Activated naive CD4-positive, alpha-beta T cell treated with anti-CD3 and anti-CD28 coated beads, Interleukin-2, amount 10 ng/mL, durations not matched to agents 7 days and 5 days (primary cell): ENCODE measurements at regions not wholly inside any gene's neighbourhood (a gene's known extent, or its start where the extent isn't known, plus 50 kb on each side); places are given as distances from the start of the nearest gene placed in this dataset.
"Not testable (repeated sequence)": the region's sequence is repeated elsewhere in the genome, so short reads cannot be mapped to it uniquely, and the experiment has no call there.

Experiments used
- CTCF ChIA-PET: fragments of 350-600 bp; sonication (Branson Sonifier 250); formaldehyde crosslinking; loops from one replicate; lab custom pipeline; 2021; ENCODE audit warnings: antibody characterized with exemption; lab: Charles Lee
- DNase-seq: peaks from one replicate; pipeline ENCODE4 v3.0.0-alpha.2; 2020
- H3K27ac Mint-ChIP-seq: one replicate; pipeline ENCODE4 v1.8.0; 2021; ENCODE audit warnings: mild to moderate bottlenecking, moderate library complexity, mixed read lengths
- H3K27me3 Mint-ChIP-seq: one replicate; pipeline ENCODE4 v1.8.0; 2021; ENCODE audit warnings: mild to moderate bottlenecking, mixed read lengths
- H3K36me3 Mint-ChIP-seq: one replicate; pipeline ENCODE4 v1.8.0; 2021; ENCODE audit warnings: mixed read lengths
- H3K4me1 Mint-ChIP-seq: one replicate; pipeline ENCODE4 v1.8.0; 2021; ENCODE audit warnings: mixed read lengths
- H3K4me3 Mint-ChIP-seq: one replicate; pipeline ENCODE4 v1.8.0; 2021; ENCODE audit warnings: mild to moderate bottlenecking, moderate library complexity, mixed read lengths
- H3K9me3 Mint-ChIP-seq: one replicate; pipeline ENCODE4 v1.8.0; 2021; ENCODE audit warnings: mixed read lengths

- H3K9me3 Mint-ChIP-seq, result no peaks in the 10 kb centered on the region
- no peaks in the 10 kb centered on the region for H3K4me1 Mint-ChIP-seq
- DNase-seq, result no peak
- no peak overlapping the region for H3K4me3 Mint-ChIP-seq
- H3K36me3 Mint-ChIP-seq, result no peaks in the 10 kb centered on the region
- CTCF ChIA-PET, result no interaction called here
- H3K27me3 Mint-ChIP-seq, result no peaks in the 10 kb centered on the region
- H3K27ac Mint-ChIP-seq, result no peak overlapping the region
These were observed 319.6 kb upstream of the DCN start for GRCh38 chr12:91502208-91502607.

GRCh38 chr12:91496337-91496736 lies 313.7 kb upstream of the DCN start:
- no peaks in the 10 kb centered on the region for H3K9me3 Mint-ChIP-seq
- DNase-seq, result no peak
- no peaks in the 10 kb centered on the region for H3K4me1 Mint-ChIP-seq
- CTCF ChIA-PET, result no interaction called here
- H3K27me3 Mint-ChIP-seq, result no peaks in the 10 kb centered on the region
- H3K27ac Mint-ChIP-seq, result no peak overlapping the region
- no peaks in the 10 kb centered on the region for H3K36me3 Mint-ChIP-seq
- no peak overlapping the region for H3K4me3 Mint-ChIP-seq

- no peaks in the 10 kb centered on the region for H3K27me3 Mint-ChIP-seq
- no peaks in the 10 kb centered on the region for H3K36me3 Mint-ChIP-seq
- CTCF ChIA-PET, result no interaction called here
- H3K4me1 Mint-ChIP-seq, result no peaks in the 10 kb centered on the region
- no peaks in the 10 kb centered on the region for H3K9me3 Mint-ChIP-seq
- no peak for DNase-seq
- H3K27ac Mint-ChIP-seq, result no peak overlapping the region
- H3K4me3 Mint-ChIP-seq, result no peak overlapping the region
These were observed 310.7 kb upstream of the DCN start for GRCh38 chr12:91493308-91493707.

DNA sequence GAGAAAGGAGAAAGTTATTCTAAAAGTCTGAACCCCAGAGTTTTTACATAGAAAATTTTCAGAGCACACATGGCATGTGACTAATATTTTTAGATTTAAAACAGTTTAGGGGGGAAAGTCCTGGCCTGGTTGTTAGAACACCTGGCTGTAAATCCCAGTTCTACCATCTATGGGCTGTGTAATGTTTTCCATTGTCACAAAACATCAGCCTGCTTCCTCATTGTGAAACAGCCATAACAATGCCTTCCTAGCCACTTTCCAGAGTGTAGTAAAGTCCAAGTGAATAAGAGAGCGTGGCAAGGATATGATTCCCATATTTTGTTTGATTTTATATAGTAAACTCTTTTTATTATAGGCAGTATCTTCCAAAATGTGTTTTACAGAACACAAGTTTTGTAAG lies 310.0 kb upstream of the DCN start:
- CTCF ChIA-PET, result no interaction called here
- Mint-ChIP-seq H3K4me1 (no peaks in the 10 kb centered on the region), H3K27me3 (no peaks in the 10 kb centered on the region), H3K27ac (no peak overlapping the region), H3K9me3 (no peaks in the 10 kb centered on the region), H3K4me3 (no peak overlapping the region), H3K36me3 (no peaks in the 10 kb centered on the region)
- DNase-seq, result no peak

DNA sequence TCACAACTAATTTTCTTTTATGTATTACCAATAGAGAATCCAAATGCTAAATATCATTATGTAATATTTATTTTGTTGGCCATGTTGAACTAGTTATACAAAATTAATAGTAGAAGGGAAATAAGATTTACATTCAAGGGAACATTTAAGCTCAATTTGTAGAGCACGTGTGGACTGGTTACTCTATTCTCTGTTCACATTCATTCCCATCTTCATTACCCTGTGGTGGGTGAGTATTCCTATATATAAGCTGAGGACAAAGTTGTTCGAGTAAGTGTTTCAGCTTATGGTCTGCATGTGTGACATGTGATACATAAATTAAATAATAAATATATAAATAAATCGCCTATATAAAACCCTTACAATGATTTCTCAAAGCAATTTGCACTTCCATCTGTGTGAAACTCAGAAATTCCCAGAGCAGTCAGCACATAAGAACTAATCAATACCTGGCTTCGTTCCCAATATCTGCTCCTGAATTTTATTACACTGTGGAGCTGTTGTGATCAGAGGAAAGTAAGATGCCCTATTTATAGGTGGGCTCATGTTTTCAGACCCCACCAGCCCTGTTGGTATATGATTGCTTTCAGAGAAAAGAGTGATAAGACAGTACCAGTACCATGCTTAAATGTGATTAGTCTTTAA lies 308.2 kb upstream of the DCN start:
- CTCF ChIA-PET, result no interaction called here
- DNase-seq, result no peak
- no peak overlapping the region for H3K4me3 Mint-ChIP-seq
- H3K4me1 Mint-ChIP-seq, result no peaks in the 10 kb centered on the region
- no peak overlapping the region for H3K27ac Mint-ChIP-seq
- H3K36me3 Mint-ChIP-seq, result no peaks in the 10 kb centered on the region
- no peaks in the 10 kb centered on the region for H3K9me3 Mint-ChIP-seq
- no peaks in the 10 kb centered on the region for H3K27me3 Mint-ChIP-seq

DNA sequence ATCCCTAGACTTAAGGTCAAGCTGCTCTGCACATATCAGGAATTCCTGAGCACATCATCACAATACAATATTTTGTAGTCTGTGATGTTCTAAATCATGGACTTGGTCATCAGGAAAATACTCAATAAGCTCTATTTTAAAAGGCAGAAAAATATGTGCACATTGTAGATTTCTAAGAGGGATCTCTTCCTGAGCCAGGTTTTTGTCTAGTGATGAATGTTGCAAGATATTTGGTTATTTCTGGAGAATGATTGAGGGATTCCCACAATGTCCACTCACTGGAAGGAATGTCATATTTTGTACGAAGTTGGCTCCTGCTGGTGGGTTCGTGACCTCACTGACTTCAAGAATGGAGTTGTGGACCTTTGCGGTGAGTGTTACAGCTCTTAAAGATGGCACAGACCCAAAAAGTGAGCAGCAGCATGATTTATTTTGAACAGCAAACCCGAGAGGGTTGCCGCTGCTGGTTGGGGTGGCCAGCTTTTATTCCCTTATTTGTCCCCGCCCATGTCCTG lies 300.9 kb upstream of the DCN start:
- CTCF ChIA-PET, result no interaction called here

DNA sequence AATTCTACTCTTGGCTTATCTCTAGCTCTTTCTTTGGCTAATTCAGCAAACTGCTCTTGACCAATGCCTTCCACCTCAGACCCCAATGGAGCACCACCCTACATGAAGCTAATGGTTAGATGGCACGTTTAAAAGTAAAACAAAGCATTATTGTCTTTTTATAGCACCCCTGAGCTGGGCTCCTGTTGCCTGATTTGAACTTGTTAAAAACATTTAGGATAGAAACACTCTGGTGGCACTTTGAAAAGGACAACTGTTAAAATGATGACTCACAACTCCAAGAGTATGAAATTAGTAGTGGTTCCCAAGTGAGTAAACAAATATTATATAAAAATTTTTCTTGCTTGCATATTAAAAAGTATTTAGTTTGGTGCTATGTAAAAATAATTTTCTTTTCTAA lies 299.6 kb upstream of the DCN start:
- Mint-ChIP-seq H3K27ac (no peak overlapping the region), H3K36me3 (no peaks in the 10 kb centered on the region), H3K4me3 (no peak overlapping the region), H3K4me1 (no peaks in the 10 kb centered on the region), H3K9me3 (no peaks in the 10 kb centered on the region), H3K27me3 (no peaks in the 10 kb centered on the region)
- CTCF ChIA-PET, result interaction anchor here (0.6 kb wide), 1 partner anchor 789 kb away, joined by 3 read pairs; no protein-coding TSS in a partner anchor
- DNase-seq, result no peak

More for the DNA sequence above, 300.9 kb upstream of the DCN start:
- no peak overlapping the region for H3K4me3 Mint-ChIP-seq
- no peak overlapping the region for H3K27ac Mint-ChIP-seq
- no peaks in the 10 kb centered on the region for H3K9me3 Mint-ChIP-seq
- no peak for DNase-seq
- H3K4me1 Mint-ChIP-seq, result no peaks in the 10 kb centered on the region
- no peaks in the 10 kb centered on the region for H3K36me3 Mint-ChIP-seq
- H3K27me3 Mint-ChIP-seq, result no peaks in the 10 kb centered on the region

DNA sequence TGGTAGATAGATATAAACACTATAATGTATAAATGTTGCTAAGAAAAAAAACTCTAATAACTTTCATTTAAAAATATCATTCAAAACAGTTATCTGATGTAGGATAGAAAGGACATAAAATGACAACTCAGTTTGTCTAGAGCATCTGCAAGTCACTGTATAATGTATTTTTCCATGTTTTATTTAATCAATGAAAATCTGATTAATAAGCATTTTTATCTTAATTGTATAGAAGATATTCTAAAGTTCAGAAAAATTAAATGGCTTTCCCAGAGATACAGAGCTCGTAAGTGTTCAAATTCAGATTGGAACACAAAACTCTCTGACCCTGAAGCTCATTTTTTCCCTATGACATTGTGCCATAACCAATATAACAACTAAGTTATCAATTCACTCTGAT lies 295.9 kb upstream of the DCN start:
- Mint-ChIP-seq H3K4me1 (no peaks in the 10 kb centered on the region), H3K27me3 (peaks cover 3% of the 10 kb centered on the region), H3K4me3 (no peak overlapping the region), H3K36me3 (no peaks in the 10 kb centered on the region), H3K27ac (no peak overlapping the region), H3K9me3 (no peaks in the 10 kb centered on the region)
- DNase-seq, result no peak
- CTCF ChIA-PET, result no interaction called here

DNA sequence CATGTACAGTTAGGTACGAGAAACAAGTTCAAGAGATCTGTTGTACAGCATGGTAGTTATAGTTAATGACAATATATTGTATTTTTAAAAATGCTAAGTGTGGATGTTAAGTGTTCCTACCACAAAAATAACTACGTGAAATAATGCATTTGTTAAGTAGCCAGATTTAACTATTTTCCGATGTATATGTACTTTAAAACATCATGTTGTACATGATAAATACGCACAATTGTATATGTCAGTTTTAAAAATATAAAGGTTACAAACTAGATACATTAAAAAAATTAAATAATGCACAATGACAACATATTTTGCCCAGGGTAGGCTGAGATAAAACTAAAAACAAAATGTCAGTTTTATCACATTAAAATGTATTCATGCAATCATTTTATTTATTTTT lies 285.1 kb upstream of the DCN start:
- H3K9me3 Mint-ChIP-seq, result no peaks in the 10 kb centered on the region
- H3K4me1 Mint-ChIP-seq, result no peaks in the 10 kb centered on the region
- H3K27me3 Mint-ChIP-seq, result no peaks in the 10 kb centered on the region
- CTCF ChIA-PET, result no interaction called here
- H3K27ac Mint-ChIP-seq, result no peak overlapping the region
- H3K4me3 Mint-ChIP-seq, result no peak overlapping the region
- DNase-seq, result no peak
- H3K36me3 Mint-ChIP-seq, result no peaks in the 10 kb centered on the region

GRCh38 chr12:91461061-91461460 lies 278.4 kb upstream of the DCN start:
- H3K4me3 Mint-ChIP-seq, result no peak overlapping the region
- H3K4me1 Mint-ChIP-seq, result no peaks in the 10 kb centered on the region
- H3K36me3 Mint-ChIP-seq, result no peaks in the 10 kb centered on the region
- H3K27ac Mint-ChIP-seq, result no peak overlapping the region
- H3K27me3 Mint-ChIP-seq, result no peaks in the 10 kb centered on the region
- CTCF ChIA-PET, result no interaction called here
- no peak for DNase-seq
- H3K9me3 Mint-ChIP-seq, result no peaks in the 10 kb centered on the region

- DNase-seq, result no peak
- no peaks in the 10 kb centered on the region for H3K9me3 Mint-ChIP-seq
- H3K4me3 Mint-ChIP-seq, result no peak overlapping the region
- no peaks in the 10 kb centered on the region for H3K36me3 Mint-ChIP-seq
- H3K27ac Mint-ChIP-seq, result no peak overlapping the region
- no peaks in the 10 kb centered on the region for H3K4me1 Mint-ChIP-seq
- no peaks in the 10 kb centered on the region for H3K27me3 Mint-ChIP-seq
- CTCF ChIA-PET, result no interaction called here
These were observed 277.9 kb upstream of the DCN start for GRCh38 chr12:91460469-91460868.

DNA sequence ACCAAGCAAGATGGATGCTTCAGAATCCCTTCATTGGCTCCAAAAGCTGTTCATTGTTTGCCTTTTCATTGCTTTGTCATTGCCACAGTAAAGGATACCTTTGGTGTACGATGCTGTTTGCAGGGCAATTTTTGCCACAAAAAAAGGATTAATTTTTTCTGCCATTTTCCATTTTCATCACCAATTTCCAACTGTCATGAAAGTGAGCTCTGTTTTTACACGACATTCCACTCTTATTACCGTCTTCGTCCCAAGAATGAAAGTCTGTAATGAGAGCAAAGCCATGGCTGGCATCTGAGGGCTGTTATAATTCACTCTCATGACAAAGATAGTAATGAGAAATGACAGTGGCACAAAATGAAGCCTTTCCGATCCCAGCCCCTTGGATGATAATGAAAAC lies 272.7 kb upstream of the DCN start:
- Mint-ChIP-seq H3K27me3 (no peaks in the 10 kb centered on the region), H3K36me3 (no peaks in the 10 kb centered on the region), H3K4me1 (no peaks in the 10 kb centered on the region), H3K9me3 (peaks cover 8% of the 10 kb centered on the region), H3K4me3 (no peak overlapping the region), H3K27ac (no peak overlapping the region)
- CTCF ChIA-PET, result interaction anchor here (1.1 kb wide), 1 partner anchor 215 kb away, joined by 3 read pairs; no protein-coding TSS in a partner anchor
- DNase-seq, result no peak

GRCh38 chr12:91454179-91454578 lies 271.6 kb upstream of the DCN start:
- H3K9me3 Mint-ChIP-seq, result peaks cover 8% of the 10 kb centered on the region
- no peak overlapping the region for H3K4me3 Mint-ChIP-seq
- H3K27me3 Mint-ChIP-seq, result no peaks in the 10 kb centered on the region
- no peaks in the 10 kb centered on the region for H3K36me3 Mint-ChIP-seq
- no peak for DNase-seq
- H3K4me1 Mint-ChIP-seq, result no peaks in the 10 kb centered on the region
- CTCF ChIA-PET, result interaction anchor here (1.2 kb wide), 1 partner anchor 9 kb away, joined by 3 read pairs; no protein-coding TSS in a partner anchor
- no peak overlapping the region for H3K27ac Mint-ChIP-seq

GRCh38 chr12:91452464-91452863 lies 269.8 kb upstream of the DCN start:
- H3K27me3 Mint-ChIP-seq, H3K4me3 Mint-ChIP-seq, CTCF ChIA-PET, H3K36me3 Mint-ChIP-seq, H3K4me1 Mint-ChIP-seq, DNase-seq, H3K27ac Mint-ChIP-seq, H3K9me3 Mint-ChIP-seq: not testable (repeated sequence)
